HCEC 1CT (cell line): ENCODE measurements at regions not wholly inside any gene's neighbourhood (a gene's known extent, or its start where the extent isn't known, plus 50 kb on each side); places are given as distances from the start of the nearest gene placed in this dataset.

ENCODE experiments used
- DNase-seq: peaks from one replicate; pipeline ENCODE4 v3.0.0-alpha.2; 2017

DNA sequence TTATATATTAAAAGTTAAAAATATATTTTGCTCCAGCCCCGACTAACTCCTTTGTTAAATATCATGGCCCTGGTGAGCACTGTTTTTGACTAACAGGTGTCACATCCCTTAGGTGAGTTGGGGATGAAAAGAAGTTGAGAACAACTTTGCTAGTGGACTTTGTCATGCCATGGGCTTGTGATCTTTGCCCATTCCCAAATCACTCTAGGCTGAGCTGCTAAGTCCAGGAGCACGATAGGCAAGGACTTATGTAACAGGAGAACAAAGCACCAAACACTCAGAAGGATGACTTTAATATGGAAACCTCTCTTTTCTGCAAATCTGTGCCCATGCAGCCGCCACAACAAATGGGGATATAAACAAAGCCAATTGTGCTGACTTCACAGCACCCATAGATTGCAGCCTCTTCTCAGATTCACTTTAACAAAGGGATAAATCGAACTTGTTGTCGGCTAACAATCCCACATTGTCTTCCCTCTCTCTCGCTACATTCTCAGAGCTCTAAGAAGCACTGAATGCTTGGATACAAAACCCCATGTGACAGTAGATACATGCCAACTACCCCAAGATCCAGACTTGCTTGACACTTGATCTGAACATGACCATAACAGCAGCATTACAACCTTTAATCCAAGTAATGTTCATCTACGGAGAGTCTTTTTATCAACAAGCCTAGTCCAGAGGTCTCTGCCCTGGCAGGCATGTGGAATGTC lies 86.8 kb upstream of the CD180 start:
- no peak for DNase-seq

DNA sequence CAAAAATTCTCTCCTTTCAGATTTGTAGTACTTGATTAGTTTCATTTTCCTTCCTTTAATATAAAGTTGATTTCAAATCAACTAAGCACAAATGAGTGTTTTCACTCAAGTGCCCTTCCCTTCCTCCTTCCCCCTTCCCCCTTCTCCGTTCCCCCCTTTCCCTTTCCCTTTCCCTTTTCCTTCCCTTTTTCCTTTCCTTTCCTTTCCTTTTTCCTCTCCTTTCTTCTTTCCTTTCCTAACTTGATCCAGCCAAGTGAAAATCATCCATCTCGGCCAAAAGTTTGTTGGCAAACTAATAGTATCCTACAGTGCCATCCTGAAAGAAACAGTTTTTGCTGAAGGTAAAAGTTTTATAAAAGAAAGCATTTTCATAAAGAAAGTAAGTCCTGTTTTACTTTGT lies 85.3 kb upstream of the CD180 start:
- DNase-seq: no peak

DNA sequence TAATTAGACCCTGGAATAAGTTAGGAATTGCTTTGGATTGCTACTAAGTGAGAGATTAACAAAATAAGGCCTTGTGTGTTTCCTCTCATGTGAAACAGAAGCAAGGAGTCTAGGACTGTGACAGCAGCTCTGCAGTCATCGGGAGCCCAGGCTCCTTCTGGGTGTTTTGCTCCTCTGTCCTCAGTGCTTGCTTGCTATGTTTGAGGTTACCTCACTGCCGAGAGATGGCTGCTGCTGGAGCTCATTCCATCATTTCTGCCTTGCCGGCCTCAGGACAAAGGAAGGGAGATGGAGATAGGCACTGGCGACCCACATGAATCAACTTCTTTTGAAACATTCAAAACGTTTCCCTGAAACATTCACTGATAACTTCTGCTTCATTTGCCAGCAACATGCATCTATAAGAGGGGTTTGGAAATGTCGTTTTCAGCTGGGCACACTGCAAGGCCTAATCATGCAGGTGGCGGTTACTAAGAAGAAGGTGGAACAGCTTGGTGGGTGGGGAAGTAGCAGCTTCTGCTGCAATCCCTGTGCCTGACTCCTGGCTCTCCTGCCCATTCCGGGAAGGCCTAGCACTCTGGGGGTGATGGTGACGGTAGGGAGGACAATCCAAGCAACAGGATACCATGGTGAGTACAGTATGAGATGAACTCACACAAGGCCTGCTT lies 77.2 kb upstream of the CD180 start:
- no peak for DNase-seq

DNA sequence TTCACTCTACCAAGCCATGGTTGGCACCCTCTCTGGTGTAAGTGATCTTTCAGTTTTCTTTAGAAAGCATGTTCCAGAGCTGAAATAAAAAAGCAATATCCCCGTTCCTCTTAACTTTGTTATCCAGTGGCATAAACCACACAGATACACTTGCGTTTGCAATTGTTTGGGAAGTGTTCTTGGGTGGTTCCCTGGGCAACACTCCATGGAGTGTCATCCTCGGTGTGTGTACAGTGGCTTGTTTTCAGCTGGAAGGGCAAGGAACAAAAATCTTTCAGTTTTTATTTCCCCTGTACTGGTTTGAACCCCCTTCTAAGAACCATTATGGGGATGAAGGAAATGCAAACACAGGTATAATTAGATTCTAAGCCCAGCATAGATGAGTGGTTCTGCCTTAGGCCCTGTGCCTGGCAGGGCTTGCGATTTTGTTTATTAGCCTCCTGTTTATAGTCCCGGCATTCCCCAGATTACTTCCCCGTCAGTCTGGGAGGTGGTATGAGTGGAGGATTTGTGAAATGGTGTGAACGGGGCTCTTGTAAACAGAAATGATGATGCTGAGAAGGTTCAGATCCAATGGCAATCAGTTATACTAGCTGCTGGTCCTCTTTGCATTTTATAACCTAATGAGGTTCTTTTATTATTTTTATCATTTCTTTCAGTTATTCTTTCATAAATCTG lies 76.0 kb upstream of the CD180 start:
- DNase-seq: no peak

DNA sequence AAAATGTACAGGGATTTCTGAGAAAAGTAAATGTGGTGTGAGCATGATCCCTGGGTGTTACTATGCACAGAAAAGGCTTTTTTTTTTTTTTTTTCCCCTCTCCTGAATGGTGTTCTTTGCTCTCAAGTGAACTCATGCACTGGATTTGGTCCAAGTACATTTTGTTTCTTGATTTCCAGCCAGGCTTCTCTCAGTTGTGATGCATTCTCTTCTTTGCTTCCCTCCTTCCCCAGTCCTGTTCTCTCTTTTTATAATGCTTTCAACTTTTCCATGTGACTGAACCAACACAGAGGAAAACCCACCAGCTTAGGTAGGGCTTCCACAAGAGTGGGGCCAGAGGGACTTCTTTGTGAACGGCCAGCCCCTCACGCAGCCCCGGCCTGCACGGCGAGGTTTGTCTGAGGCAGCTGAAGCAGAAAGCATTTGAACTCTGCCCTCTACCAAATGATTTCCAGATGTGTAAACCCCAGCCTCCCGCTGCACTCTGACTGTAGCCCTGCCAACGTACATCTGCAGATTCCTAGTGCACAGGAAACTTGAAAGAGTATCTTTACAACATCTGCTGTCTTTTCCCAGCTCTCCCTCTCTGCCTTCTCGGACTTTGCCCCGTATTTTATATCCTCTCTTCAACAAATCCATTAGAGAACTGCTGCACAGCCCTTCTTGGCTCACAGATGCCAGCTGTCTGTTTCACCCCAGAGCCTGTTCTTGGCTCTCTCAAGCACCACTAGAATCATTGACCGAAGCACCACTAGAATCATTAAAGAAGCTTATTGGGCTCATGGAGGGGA lies 71.8 kb upstream of the CD180 start:
- peak; percentile 98 for DNase-seq

DNA sequence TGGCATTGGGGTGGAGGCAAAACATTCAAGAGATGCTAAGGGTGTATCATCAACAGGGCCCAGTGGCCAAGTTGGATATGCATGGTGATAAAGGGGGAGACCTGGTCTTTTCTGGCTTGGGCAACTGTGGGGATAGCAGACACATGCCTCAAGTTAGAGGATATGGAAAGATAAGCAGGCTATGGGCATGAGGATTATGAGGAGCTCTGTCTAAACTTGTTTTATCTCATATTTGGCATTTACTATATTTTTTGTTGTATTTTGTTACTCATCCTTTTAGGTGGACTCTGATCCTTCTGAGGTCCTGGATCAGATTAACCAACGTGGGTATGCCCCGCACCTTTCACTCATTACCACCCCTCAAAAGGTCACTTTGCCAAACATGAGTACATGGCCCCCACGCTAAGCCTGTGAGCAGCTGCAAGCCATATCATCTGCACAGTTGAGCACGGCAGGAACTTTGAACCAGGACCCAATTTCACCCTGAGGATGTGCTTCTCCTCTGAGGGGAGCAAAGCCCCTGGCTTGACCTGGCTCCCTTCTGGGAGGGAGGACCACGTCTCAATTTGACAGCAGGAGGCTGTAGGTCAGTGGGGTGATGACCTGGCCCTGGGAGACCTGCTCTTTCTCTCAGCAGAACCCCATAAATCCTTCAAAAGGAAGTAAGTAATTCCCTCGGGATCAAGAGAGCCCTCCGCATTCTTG lies 71.1 kb upstream of the CD180 start:
- DNase-seq: no peak

DNA sequence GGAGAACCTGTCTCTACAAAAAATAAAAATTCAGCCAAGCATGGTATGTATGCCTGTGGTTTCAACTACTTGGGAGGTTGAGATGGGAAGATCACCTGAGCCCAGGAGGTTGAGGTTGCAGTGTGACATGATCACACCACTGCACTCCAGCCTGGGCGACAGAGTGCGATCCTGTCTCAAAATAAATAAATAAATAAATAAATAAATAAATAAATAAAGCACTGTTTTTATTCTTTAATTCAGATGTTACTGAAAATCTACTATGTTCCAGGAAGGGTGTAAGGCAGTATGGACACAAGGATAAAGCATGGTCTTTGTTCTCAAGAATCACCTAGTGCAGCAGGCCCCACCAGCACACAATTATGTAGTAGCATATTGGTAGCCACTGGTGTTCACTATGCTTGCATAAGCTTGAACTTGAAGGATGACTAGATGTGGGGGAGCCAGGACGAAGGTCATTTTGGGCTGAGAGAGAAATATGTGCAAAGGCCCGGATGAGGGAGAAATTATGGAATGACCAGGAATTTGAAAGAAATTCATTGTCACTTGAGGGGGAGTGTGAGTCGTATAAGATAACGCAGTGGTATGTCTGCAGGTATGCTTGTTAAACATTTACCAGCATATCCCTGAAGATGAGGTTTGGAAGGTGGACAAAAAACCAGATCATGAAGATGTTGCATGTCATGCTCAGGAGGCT lies 70.2 kb upstream of the CD180 start:
- DNase-seq: no peak

DNA sequence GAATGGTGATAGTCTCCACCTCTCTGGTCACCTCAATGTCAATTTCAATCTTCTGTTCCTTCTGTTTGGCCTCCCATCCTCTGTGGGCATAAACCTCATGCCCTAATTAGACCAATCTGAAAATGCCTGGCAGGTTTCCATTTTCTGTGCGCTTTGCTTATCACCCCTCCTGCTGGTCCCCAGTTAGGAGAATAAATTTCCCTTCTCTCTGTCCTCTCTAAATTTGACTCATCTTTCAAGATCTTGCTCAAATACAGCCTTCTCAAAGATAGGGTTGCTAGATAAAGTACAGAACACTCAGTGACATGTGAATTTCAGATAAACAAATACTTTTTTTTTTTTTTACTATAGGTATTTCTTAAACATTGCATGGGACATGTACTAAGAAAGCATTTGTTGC lies 69.4 kb upstream of the CD180 start:
- no peak for DNase-seq

DNA sequence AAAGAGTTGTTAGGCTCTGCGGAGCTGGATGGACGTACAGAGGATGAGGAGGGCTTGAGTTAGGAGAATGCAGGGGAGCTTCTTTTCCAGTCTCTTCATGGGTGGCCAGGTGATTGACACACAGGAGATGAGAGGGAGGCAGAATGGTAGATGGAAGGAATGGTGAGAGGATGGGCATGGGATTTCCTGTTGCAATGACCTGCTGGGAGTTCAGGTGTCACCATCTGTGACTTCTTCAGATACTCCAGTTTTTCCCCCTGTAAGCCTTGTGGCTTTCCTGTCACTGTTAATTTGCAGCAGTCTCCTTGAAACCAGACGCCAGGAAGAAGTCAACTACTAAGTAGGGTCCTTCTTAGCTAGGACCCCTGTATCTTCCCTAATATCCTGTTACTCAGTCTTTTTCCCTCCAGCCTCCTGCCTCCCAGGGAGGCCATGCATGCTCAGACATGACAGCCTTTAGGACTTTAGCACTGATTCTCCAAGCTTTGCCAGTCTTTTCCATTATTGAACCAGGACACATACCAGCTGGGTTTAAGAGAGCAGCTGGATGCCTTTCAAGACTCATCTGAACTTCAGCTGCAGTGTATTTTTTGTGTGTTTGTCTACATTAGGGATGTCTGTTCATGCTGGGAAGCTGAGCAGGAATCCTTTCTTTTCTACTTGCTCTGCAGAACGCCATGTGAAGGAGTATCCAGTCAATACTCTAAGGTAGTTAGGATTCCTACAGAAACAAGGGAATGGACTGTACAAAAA lies 67.2 kb upstream of the CD180 start:
- no peak for DNase-seq

DNA sequence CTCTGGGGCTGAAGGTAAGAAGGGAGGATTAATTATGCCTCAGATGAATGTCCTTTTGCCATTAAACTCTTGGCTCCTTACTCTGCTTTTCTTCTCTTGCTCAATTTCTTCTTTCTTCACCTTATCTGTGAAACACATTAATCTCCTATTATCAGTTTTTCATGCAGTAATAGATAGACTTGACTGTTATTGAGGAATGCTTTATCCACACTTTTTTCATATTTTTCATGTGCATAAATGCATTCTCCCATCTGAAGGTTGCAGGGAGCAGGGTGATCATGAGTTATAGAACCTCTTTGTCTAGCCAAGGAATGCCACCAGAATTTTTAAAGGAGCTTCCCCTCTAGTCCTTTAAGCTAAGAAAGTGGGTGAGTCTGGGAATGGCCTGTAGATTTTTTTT lies 66.4 kb upstream of the CD180 start:
- DNase-seq: no peak

DNA sequence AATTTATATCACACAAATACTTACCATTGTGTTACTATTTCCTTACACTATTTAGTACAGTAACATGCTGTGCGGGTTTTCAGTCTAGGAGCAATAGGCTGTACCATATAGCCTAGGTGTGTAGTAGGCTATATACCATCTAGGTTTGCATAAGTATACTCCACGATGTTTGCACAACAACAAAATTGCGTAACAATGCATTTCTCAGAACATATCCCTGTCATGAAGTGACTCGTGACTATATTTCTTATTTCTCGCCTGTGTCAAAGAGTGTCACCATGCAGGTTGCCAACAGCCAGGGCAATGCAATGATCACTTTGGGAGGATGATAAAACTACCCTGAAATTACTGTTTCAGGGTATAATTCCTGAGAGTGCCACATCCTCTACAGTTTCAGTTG lies 65.6 kb upstream of the CD180 start:
- no peak for DNase-seq

DNA sequence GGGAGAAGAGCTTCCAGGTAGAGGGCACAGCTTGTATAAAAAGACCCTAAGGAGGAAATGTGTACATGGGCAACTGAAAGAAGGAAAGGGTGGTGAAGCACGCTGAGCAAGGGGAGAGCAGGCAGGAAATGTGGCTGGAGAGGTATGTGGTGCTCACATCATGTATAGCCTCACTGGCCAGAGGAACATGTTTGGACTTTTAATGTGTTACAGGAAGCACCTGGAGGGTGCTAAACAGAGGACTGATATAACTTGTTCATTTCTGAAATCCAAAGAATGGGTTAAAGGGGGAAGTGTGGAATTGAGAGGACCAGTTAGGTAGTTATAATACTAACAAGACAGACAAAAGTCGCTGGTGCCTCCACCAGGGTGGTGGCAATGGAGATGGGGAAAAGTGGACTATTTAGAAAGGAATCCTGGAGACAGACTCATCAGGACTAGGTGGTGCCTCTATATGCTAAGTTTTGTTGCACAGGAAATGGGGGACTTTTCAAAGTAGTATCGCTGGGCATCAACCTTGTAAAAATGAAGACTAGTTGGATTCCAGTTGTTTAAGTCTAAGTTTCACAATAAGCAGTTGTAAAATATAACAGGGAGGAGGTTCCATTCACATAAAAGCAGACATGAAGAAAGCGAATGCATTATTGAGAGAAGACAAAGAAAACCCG lies 63.1 kb upstream of the CD180 start:
- DNase-seq: no peak

DNA sequence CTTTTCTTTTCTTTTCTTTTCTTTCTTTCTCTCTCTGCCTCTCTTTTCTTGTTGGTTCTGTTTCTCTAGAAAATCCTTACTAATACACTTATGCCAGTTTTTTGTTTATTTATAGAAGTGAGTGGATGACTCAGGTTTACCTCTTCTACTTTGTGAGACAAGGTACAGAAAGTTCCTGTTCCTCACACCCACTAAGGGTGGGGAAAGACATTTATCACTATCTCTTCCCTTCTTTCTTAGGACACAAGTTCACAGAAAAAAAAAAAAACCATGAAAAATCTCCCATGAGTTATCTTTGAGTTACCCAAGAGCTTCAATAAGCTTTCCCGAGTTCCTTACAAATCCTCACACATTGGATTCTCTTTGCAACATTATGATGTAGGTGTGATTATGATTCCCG lies 60.9 kb upstream of the CD180 start:
- no peak for DNase-seq

DNA sequence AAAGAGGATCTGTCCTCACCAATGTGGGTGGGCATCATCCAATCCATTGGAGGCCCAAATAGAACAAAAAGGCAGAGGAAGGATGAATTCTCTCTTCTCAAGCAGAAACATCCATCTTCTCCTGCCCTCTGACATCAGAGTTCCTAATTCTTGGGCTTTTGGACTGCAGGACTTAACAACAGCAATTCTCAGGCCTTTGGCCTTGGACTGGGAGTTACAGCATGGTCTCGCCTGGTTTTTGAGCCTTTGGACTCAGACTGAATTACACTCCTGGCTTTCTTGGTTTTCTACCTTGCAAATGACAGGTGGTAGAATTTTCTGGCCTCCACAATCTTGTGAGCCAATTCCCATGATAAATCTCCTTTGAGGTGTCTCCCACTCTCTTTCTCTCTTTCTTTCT lies 60.5 kb upstream of the CD180 start:
- no peak for DNase-seq

DNA sequence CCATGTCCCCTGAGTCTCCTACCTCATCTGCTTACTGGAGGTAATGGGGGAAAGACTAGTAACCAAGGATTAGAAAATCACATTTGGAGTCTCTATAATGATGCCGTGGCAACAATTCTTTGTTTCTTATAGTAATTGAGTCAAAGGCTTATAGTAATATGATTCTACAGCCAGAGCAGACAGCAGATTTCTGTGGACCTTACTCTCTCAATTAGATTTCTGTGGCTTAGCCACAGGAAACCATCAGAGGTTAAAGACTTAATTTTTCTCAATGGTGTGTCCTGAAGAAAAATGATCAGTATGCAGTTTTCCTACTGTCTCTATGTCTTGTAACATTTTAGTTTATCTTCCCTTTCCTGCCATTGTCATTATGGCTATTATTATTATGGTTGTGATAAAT lies 59.3 kb upstream of the CD180 start:
- DNase-seq: no peak

DNA sequence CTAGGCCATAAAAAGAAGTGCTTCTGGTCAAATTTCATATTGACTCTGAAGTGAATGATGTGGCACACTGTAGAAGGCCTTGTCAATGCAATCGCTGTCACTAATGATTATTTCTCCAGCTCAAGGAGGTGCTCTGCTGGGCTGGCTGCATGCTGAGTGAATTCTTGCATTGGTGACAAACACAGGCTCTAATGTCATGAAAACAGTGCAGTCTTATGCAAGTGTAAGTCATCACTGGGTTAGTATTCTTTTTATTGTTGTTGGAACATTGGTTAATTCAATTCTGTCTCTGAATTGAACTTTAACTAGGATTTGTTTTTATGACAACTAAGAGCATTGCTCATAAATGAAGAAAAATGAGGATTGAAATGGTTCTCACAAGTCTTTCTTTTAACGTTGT lies 57.3 kb upstream of the CD180 start:
- no peak for DNase-seq

DNA sequence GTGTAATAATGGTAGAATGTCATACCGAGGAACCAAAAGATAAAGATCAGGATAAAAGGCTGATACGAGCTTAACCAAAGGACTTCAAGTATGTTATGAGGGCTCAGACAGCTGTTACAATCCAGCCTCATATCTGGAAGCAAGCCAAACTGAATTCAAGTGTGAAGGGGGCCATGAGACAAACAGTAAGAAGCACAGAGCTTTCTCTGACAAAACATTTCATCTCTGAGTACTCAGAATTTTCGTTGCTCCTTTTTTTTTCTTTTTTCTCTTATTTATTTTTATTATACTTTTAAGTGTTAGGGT lies 52.9 kb upstream of the CD180 start:
- DNase-seq: no peak

DNA sequence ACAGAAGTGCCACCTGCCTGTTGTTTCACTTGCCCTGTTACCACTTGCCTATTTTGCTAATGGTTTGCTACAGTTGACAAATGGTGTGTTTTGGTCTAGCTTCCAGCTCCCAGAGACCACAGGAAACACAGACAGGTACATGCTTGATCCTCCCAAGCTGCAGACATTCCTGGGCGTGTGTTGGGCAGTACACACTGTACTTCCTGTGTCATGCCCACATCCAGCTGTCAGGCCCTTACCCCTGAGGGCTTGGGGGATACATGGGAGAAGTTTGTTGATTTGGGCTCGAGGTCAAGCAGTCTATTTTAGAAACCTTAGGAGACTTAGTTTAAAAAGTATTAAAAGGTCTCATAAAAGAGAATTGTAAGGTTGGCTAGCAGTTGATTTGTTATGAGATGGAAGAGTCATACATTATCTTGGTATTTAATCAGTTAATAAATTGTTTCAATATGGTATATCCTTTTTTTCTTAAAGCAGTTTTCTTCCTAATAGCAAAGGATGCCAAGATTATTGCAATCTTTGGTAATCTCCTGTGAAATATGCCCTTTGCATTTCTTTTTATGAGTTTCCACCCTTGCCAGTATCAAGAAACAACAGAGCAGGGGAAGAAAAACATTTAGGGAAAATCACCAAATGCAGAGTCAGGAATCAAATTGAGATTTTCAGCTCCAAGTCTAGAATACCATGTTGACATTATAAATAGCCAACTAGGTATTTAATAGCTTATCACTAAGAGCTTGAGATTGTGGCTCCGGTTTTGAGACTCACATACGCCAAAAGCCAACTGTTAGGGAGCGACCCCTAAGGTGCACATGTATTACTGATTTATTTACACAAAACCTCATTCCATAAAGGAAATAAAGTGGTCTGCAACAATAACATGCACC lies 52.3 kb upstream of the CD180 start:
- DNase-seq: no peak

DNA sequence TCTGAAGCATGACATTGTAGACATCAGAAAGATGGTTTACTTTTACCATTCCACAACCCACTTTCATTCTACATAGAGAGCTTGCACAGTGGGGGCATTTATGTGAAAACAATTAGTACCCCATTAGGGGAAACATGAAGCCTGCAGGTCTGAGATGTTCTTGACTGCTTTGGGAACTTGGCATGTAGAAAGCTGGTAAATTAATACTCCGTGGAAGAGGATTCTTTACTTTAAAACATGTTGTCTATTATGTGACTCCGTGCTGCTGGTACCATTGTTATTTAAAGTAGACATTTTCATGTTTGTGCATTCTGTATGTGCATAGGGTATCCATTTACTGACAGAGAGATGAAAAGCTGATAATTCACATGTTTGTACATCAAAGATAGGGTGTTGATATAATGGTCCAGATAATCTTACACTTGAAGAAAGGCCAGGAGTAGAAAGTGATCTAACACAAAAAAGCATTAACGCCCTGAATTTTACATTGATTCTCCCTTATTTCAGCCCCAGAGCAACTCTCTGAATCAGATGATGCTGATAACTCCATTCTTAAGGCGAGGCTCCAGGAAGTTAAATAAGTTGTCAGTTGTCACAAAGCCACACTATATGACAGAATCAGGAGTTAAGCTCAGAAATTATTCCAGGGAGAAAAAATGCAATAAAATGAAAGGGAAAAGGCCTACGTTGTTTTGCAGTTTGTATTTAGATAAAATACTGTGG lies 50.1 kb upstream of the CD180 start:
- no peak for DNase-seq
